Epidermal melanocyte (primary cell): ENCODE measurements at regions not wholly inside any gene's neighbourhood (a gene's known extent, or its start where the extent isn't known, plus 50 kb on each side); places are given as distances from the start of the nearest gene placed in this dataset.

Source experiments
- DNase-seq: peaks from one replicate; pipeline ENCODE4 v3.0.0; 2011; ENCODE audit warnings: low spot score; ENCODE audit not compliant: insufficient read length

- no peak for DNase-seq
Measured at GRCh38 chr18:76130845-76131244, 364.2 kb downstream of the ZNF516 start.

GRCh38 chr18:76126327-76126726 is 368.7 kb downstream of the ZNF516 start:
- no peak for DNase-seq

- no peak for DNase-seq
Measured at GRCh38 chr18:76121011-76121410, 374.0 kb downstream of the ZNF516 start.

GRCh38 chr18:76115580-76115979 is 379.5 kb downstream of the ZNF516 start:
- no peak for DNase-seq

GRCh38 chr18:76113101-76113500 is 381.9 kb downstream of the ZNF516 start:
- DNase-seq, result no peak

GRCh38 chr18:76102626-76103025 is 392.4 kb downstream of the ZNF516 start:
- no peak for DNase-seq

- no peak for DNase-seq
Measured at GRCh38 chr18:76102156-76102555, 392.9 kb downstream of the ZNF516 start.

- DNase-seq, result no peak
Measured at GRCh38 chr18:76099931-76100457, 395.0 kb downstream of the ZNF516 start.

- DNase-seq, result no peak
Measured at GRCh38 chr18:76098674-76099411, 396.2 kb downstream of the ZNF516 start.

- no peak for DNase-seq
Measured at GRCh38 chr18:76081536-76081935, 413.5 kb downstream of the ZNF516 start.

GRCh38 chr18:76080430-76080829 is 414.6 kb downstream of the ZNF516 start:
- no peak for DNase-seq

- DNase-seq, result no peak
Measured at GRCh38 chr18:76075777-76076176, 419.3 kb downstream of the ZNF516 start.

- DNase-seq, result no peak
Measured at GRCh38 chr18:76064998-76065397, 430.0 kb downstream of the ZNF516 start.

- DNase-seq, result no peak
Measured at GRCh38 chr18:76058146-76058545, 436.9 kb downstream of the ZNF516 start.

- DNase-seq, result no peak
Measured at GRCh38 chr18:76057386-76057785, 437.7 kb downstream of the ZNF516 start.

GRCh38 chr18:76056471-76057110 is 438.5 kb downstream of the ZNF516 start:
- no peak for DNase-seq

- no peak for DNase-seq
Measured at GRCh38 chr18:76055578-76055977, 439.5 kb downstream of the ZNF516 start.

GRCh38 chr18:76055025-76055424 is 440.0 kb downstream of the ZNF516 start:
- DNase-seq, result no peak

GRCh38 chr18:76054156-76054555 is 440.9 kb downstream of the ZNF516 start:
- no peak for DNase-seq

GRCh38 chr18:76053551-76053950 is 441.5 kb downstream of the ZNF516 start:
- no peak for DNase-seq

GRCh38 chr18:76052227-76052595 is 442.8 kb downstream of the ZNF516 start:
- no peak for DNase-seq

GRCh38 chr18:76051396-76052226 is 443.4 kb downstream of the ZNF516 start:
- DNase-seq, result no peak
